ENCODE measurements at regions not wholly inside any gene's neighbourhood (a gene's known extent, or its start where the extent isn't known, plus 50 kb on each side); places are given as distances from the start of the nearest gene placed in this dataset.

- TF ChIP-seq CTCF (IDR thresholded peaks at IDR 0.05): no peak
- no peak for TF ChIP-seq POLR2AphosphoS5 (IDR thresholded peaks at IDR 0.05)
- TF ChIP-seq POLR2A (IDR thresholded peaks at IDR 0.05): no peak
Observed at GRCh38 chr9:85269811-85270210, 471.9 kb downstream of the AGTPBP1 start.

Data from breast epithelium (tissue), 3 donors.